ENCODE measurements at regions not wholly inside any gene's neighbourhood (a gene's known extent, or its start where the extent isn't known, plus 50 kb on each side); places are given as distances from the start of the nearest gene placed in this dataset.

GRCh38 chr11:103622296-103622695 lies 414.1 kb upstream of the DDI1 start:
- intact Hi-C loops (cut with micrococcal nuclease; ENCODE audit: unreplicated experiment) = no loop called here
- ChIA-PET CTCF (no interaction called here), POLR2A (no interaction called here)
- no TSS peak for BruUV-seq (replicated peaks)
- Histone ChIP-seq H3K9me3 (no peaks in the 10 kb centered on the region), H3K4me1 (peaks cover 15% of the 10 kb centered on the region), H3K4me3 (ENCODE audit: low read depth, low read length) (no peak overlapping the region), H3K36me3 (ENCODE audit: control insufficient read depth, insufficient read depth, low read length) (no peaks in the 10 kb centered on the region), H3K27me3 (replicated peaks; ENCODE audit: control insufficient read depth, insufficient read depth, low read length) (no peaks in the 10 kb centered on the region)
- no peak for DNase-seq
- Mint-ChIP-seq H3K9me3 (ENCODE audit: unreplicated experiment) (no peaks in the 10 kb centered on the region), H3K27me3 (ENCODE audit: insufficient read depth, unreplicated experiment) (no peaks in the 10 kb centered on the region), H3K36me3 (ENCODE audit: insufficient read depth, unreplicated experiment) (no peaks in the 10 kb centered on the region), H3K27ac (ENCODE audit: unreplicated experiment) (no peak overlapping the region), H3K4me3 (ENCODE audit: unreplicated experiment) (no peak overlapping the region), H3K4me1 (ENCODE audit: low read depth, unreplicated experiment) (peaks cover 12% of the 10 kb centered on the region)
- TF ChIP-seq, protein P1, sequence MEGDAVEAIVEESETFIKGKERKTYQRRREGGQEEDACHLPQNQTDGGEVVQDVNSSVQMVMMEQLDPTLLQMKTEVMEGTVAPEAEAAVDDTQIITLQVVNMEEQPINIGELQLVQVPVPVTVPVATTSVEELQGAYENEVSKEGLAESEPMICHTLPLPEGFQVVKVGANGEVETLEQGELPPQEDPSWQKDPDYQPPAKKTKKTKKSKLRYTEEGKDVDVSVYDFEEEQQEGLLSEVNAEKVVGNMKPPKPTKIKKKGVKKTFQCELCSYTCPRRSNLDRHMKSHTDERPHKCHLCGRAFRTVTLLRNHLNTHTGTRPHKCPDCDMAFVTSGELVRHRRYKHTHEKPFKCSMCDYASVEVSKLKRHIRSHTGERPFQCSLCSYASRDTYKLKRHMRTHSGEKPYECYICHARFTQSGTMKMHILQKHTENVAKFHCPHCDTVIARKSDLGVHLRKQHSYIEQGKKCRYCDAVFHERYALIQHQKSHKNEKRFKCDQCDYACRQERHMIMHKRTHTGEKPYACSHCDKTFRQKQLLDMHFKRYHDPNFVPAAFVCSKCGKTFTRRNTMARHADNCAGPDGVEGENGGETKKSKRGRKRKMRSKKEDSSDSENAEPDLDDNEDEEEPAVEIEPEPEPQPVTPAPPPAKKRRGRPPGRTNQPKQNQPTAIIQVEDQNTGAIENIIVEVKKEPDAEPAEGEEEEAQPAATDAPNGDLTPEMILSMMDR (IDR thresholded peaks at IDR 0.05; ENCODE audit: insufficient read depth in 1 of 2, low read depth in 1 of 2, low read length in 1 of 2, severe bottlenecking in 1 of 2, unreplicated experiment in 1 of 2) = no peak

DNA sequence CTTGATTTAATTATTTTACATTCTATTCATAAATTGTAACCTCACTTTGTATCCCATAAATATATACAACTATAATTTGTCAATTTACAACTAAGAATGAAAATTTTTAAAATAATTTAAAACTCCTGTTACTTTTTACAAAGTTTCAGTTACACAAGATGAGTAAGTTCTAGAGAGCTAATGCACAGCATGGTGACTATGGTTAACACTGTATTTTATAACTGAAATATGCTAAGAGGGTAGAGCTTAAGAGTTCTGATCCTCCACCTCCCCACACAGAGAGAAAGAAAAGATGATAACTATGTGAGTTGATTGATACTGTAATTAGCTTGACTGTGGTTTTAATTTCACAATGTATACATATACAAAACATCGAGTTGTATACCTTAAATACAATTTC lies 412.5 kb upstream of the DDI1 start:
- H3K27me3 Mint-ChIP-seq (ENCODE audit: insufficient read depth, unreplicated experiment) = no peaks in the 10 kb centered on the region
- no TSS peak for BruUV-seq (replicated peaks)
- POLR2A ChIA-PET = no interaction called here
- intact Hi-C loops (cut with micrococcal nuclease; ENCODE audit: unreplicated experiment) = no loop called here
- H3K27ac Mint-ChIP-seq (ENCODE audit: unreplicated experiment) = no peak overlapping the region
- no peaks in the 10 kb centered on the region for H3K9me3 Mint-ChIP-seq (ENCODE audit: unreplicated experiment)
- Histone ChIP-seq H3K4me1 (peaks cover 25% of the 10 kb centered on the region), H3K4me3 (ENCODE audit: low read depth, low read length) (no peak overlapping the region), H3K36me3 (ENCODE audit: control insufficient read depth, insufficient read depth, low read length) (no peaks in the 10 kb centered on the region), H3K27me3 (replicated peaks; ENCODE audit: control insufficient read depth, insufficient read depth, low read length) (no peaks in the 10 kb centered on the region), H3K9me3 (no peaks in the 10 kb centered on the region)
- TF ChIP-seq, protein P1 (IDR thresholded peaks at IDR 0.05; ENCODE audit: insufficient read depth in 1 of 2, low read depth in 1 of 2, low read length in 1 of 2, severe bottlenecking in 1 of 2, unreplicated experiment in 1 of 2) = no peak
- CTCF ChIA-PET = no interaction called here
- no peak overlapping the region for H3K4me3 Mint-ChIP-seq (ENCODE audit: unreplicated experiment)
- peaks cover 24% of the 10 kb centered on the region for H3K4me1 Mint-ChIP-seq (ENCODE audit: low read depth, unreplicated experiment)
- no peaks in the 10 kb centered on the region for H3K36me3 Mint-ChIP-seq (ENCODE audit: insufficient read depth, unreplicated experiment)
- DNase-seq = no peak

GRCh38 chr11:103624708-103625623 lies 411.5 kb upstream of the DDI1 start:
- Mint-ChIP-seq H3K36me3 (ENCODE audit: insufficient read depth, unreplicated experiment) (no peaks in the 10 kb centered on the region), H3K4me3 (ENCODE audit: unreplicated experiment) (no peak overlapping the region), H3K27ac (ENCODE audit: unreplicated experiment) (no peak overlapping the region), H3K27me3 (ENCODE audit: insufficient read depth, unreplicated experiment) (no peaks in the 10 kb centered on the region), H3K4me1 (ENCODE audit: low read depth, unreplicated experiment) (peaks cover 24% of the 10 kb centered on the region), H3K9me3 (ENCODE audit: unreplicated experiment) (no peaks in the 10 kb centered on the region)
- intact Hi-C loops (cut with micrococcal nuclease; ENCODE audit: unreplicated experiment) = no loop called here
- ChIA-PET CTCF (no interaction called here), POLR2A (no interaction called here)
- H3K4me3 ChIP-seq (ENCODE audit: low read depth, low read length) = no peak overlapping the region
- DNase-seq = no peak
- H3K4me1 ChIP-seq = peaks cover 25% of the 10 kb centered on the region
- H3K27me3 ChIP-seq (replicated peaks; ENCODE audit: control insufficient read depth, insufficient read depth, low read length) = no peaks in the 10 kb centered on the region
- no peaks in the 10 kb centered on the region for H3K36me3 ChIP-seq (ENCODE audit: control insufficient read depth, insufficient read depth, low read length)
- no TSS peak for BruUV-seq (replicated peaks)
- no peaks in the 10 kb centered on the region for H3K9me3 ChIP-seq
- TF ChIP-seq, protein P1 (IDR thresholded peaks at IDR 0.05; ENCODE audit: insufficient read depth in 1 of 2, low read depth in 1 of 2, low read length in 1 of 2, severe bottlenecking in 1 of 2, unreplicated experiment in 1 of 2) = no peak
